ENCODE measurements at regions not wholly inside any gene's neighbourhood (a gene's known extent, or its start where the extent isn't known, plus 50 kb on each side); places are given as distances from the start of the nearest gene placed in this dataset.

DNA sequence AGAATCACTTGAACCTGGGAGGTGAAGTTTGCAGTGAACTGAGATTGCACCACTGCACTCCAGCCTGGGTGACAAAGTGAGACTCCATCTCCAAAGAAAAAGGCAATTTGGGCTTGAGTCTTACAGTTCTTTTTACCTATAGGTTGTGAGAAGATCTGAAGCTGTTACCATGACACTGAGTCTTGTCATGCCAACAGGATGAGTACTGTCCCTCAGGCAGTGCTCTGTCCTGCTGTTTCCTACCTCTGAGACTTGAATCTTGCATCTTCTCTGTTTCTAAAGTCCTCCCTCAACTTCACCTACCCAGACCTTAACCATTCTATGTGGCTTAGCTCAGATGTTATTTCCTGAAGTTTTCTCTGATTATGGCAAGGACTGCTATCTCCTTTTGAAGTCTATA, 400.8 kb upstream of the PRICKLE1 start:
- H3K4me1 ChIP-seq = no peaks in the 10 kb centered on the region
- H3K27ac ChIP-seq = no peak overlapping the region
- DNase-seq (ENCODE audit: low spot score) = no peak

DNA sequence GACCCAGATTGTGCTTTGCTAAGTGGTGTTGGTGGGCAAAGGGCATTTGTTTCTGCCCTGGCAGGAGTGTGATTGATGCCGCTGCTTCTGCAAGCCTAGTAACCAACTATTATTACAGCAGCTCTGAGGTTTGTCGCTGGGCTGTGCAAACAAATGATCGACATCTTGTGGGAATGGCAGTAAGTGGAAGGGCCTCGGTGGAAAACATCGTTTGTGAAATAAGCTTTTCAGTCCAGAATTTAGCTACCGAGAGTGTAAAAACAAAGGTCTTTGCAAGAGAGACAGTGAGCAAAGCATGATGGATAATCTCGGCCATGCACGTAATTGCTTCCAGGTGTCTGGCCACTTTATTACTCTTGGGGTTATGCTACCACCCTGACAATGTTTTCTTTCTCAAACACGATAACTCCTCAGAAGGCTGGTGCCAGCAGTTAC, 397.7 kb upstream of the PRICKLE1 start:
- Histone ChIP-seq H3K4me1 (no peaks in the 10 kb centered on the region), H3K9me3 (no peaks in the 10 kb centered on the region), H3K27me3 (no peaks in the 10 kb centered on the region), H3K27ac (no peak overlapping the region), H3K4me3 (no peak overlapping the region), H3K36me3 (no peaks in the 10 kb centered on the region)
- TF ChIP-seq, protein P1, sequence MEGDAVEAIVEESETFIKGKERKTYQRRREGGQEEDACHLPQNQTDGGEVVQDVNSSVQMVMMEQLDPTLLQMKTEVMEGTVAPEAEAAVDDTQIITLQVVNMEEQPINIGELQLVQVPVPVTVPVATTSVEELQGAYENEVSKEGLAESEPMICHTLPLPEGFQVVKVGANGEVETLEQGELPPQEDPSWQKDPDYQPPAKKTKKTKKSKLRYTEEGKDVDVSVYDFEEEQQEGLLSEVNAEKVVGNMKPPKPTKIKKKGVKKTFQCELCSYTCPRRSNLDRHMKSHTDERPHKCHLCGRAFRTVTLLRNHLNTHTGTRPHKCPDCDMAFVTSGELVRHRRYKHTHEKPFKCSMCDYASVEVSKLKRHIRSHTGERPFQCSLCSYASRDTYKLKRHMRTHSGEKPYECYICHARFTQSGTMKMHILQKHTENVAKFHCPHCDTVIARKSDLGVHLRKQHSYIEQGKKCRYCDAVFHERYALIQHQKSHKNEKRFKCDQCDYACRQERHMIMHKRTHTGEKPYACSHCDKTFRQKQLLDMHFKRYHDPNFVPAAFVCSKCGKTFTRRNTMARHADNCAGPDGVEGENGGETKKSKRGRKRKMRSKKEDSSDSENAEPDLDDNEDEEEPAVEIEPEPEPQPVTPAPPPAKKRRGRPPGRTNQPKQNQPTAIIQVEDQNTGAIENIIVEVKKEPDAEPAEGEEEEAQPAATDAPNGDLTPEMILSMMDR (IDR thresholded peaks at IDR 0.05) = no peak
- DNase-seq (ENCODE audit: low spot score) = no peak

More for the DNA sequence above, 400.8 kb upstream of the PRICKLE1 start:
- no peaks in the 10 kb centered on the region for H3K27me3 ChIP-seq
- H3K36me3 ChIP-seq = no peaks in the 10 kb centered on the region
- TF ChIP-seq, protein P1 (IDR thresholded peaks at IDR 0.05) = no peak
- H3K9me3 ChIP-seq = no peaks in the 10 kb centered on the region
- no peak overlapping the region for H3K4me3 ChIP-seq

DNA sequence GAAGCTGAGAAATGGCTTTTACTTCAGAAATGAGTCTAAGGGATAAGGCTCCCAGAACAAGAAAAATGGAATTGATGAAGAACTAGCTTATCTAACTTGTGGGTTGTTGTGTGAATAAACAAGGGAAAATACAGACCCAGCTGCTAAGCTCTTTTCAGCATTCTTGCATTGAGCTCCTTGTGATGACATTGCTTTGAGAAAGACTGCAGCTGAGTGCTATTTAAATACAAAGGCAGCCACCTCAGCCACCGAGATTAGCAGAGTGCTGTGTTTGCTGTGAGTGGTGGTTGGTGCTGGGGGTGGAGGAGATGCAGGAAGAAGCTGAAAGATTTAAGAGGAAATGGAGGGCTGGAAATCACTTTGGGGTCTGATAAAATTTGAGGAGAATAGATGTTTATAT, 396.0 kb upstream of the PRICKLE1 start:
- H3K4me1 ChIP-seq = no peaks in the 10 kb centered on the region
- H3K27ac ChIP-seq = no peak overlapping the region
- no peak for DNase-seq (ENCODE audit: low spot score)
- no peaks in the 10 kb centered on the region for H3K36me3 ChIP-seq
- no peaks in the 10 kb centered on the region for H3K27me3 ChIP-seq
- H3K9me3 ChIP-seq = no peaks in the 10 kb centered on the region
- TF ChIP-seq, protein P1 (IDR thresholded peaks at IDR 0.05) = no peak
- no peak overlapping the region for H3K4me3 ChIP-seq

DNA sequence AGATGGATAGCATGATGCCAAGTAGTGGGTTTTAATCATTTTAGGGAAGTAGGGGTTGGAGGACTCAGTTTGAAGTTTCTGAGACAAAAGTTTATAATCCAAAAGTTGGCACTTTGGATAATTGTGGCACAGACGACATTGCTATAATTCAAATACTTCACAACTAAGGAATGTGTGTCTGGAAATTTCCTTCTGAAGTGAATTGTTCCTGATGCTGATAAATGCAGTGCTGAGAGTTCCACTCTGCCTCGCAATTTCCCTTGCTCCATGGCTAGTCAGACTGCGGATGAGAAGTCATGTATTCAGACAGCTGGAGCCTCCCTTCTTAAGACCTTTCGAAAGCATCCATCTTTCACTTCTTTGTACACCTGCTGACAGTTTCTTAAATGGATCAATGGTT, 393.3 kb upstream of the PRICKLE1 start:
- no peak for DNase-seq (ENCODE audit: low spot score)
- Histone ChIP-seq H3K4me1 (no peaks in the 10 kb centered on the region), H3K4me3 (no peak overlapping the region), H3K27me3 (no peaks in the 10 kb centered on the region), H3K9me3 (no peaks in the 10 kb centered on the region), H3K36me3 (no peaks in the 10 kb centered on the region), H3K27ac (no peak overlapping the region)
- TF ChIP-seq, protein P1 (IDR thresholded peaks at IDR 0.05) = no peak

DNA sequence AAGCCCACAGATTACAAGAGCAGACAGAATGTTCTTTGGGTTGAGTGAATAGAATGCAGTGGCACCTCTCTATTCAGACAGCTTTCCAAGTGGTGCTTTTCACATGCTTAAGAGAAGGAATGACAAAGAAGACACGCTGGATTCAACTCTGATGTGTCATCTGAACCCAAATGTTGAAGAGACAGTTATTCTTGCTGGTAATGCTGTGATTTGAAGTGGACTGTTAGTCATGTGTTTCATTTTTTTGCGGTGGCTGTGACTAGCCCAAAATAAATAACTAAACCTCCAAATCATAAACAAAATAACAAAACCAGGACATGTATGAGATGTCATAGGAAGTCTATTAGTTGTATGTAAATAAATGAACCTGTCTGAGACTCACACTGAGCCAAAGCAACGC, 391.8 kb upstream of the PRICKLE1 start:
- Histone ChIP-seq H3K27me3 (no peaks in the 10 kb centered on the region), H3K36me3 (no peaks in the 10 kb centered on the region), H3K27ac (peak overlapping the region in 1 of 2 donors; percentile 21), H3K9me3 (no peaks in the 10 kb centered on the region), H3K4me3 (no peak overlapping the region), H3K4me1 (no peaks in the 10 kb centered on the region)
- no peak for DNase-seq (ENCODE audit: low spot score)
- TF ChIP-seq, protein P1 (IDR thresholded peaks at IDR 0.05) = no peak

DNA sequence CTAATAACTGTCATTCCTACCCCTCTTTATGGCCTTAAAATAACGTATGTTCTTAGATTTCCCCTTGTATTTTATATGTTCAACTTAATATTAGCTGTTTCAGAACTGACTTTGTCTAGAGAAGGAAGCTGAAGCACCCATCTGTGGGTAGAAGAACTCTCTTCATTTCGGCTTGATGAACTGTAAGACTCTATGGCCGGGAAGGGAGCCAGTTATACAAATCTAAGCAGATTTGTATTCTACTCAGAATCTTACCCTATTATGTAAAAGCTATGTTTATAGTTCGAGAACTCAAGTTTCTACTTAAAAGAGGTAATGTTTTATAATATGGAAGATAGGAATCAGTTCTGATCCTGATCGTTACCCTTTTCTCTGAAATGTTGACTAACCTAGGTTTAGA, 390.9 kb upstream of the PRICKLE1 start:
- H3K27me3 ChIP-seq = no peaks in the 10 kb centered on the region
- H3K4me3 ChIP-seq = no peak overlapping the region
- no peak for DNase-seq (ENCODE audit: low spot score)
- no peaks in the 10 kb centered on the region for H3K4me1 ChIP-seq
- H3K9me3 ChIP-seq = no peaks in the 10 kb centered on the region
- H3K27ac ChIP-seq = no peak overlapping the region
- TF ChIP-seq, protein P1 (IDR thresholded peaks at IDR 0.05) = no peak
- no peaks in the 10 kb centered on the region for H3K36me3 ChIP-seq
